ENCODE measurements at regions not wholly inside any gene's neighbourhood (a gene's known extent, or its start where the extent isn't known, plus 50 kb on each side); places are given as distances from the start of the nearest gene placed in this dataset.

- TF ChIP-seq, protein P1, sequence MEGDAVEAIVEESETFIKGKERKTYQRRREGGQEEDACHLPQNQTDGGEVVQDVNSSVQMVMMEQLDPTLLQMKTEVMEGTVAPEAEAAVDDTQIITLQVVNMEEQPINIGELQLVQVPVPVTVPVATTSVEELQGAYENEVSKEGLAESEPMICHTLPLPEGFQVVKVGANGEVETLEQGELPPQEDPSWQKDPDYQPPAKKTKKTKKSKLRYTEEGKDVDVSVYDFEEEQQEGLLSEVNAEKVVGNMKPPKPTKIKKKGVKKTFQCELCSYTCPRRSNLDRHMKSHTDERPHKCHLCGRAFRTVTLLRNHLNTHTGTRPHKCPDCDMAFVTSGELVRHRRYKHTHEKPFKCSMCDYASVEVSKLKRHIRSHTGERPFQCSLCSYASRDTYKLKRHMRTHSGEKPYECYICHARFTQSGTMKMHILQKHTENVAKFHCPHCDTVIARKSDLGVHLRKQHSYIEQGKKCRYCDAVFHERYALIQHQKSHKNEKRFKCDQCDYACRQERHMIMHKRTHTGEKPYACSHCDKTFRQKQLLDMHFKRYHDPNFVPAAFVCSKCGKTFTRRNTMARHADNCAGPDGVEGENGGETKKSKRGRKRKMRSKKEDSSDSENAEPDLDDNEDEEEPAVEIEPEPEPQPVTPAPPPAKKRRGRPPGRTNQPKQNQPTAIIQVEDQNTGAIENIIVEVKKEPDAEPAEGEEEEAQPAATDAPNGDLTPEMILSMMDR (IDR thresholded peaks at IDR 0.05) = no peak
- no peak for TF ChIP-seq EZH2 (IDR thresholded peaks at IDR 0.05; ENCODE audit: borderline replicate concordance, insufficient read depth, low read depth, low read length, poor library complexity, severe bottlenecking)
Observed at GRCh38 chr7:136470179-136470578, 398.3 kb upstream of the CHRM2 start.

All from B cell (primary cell).